HG02870 (cell line): ENCODE measurements at regions not wholly inside any gene's neighbourhood (a gene's known extent, or its start where the extent isn't known, plus 50 kb on each side); places are given as distances from the start of the nearest gene placed in this dataset.

Experiments used
- ATAC-seq: cut with Tn5 transposase; IDR thresholded peaks from one replicate; pipeline ENCODE4 v1.9.1; 2021; ENCODE audit warnings: mild to moderate bottlenecking, moderate library complexity; ENCODE audit not compliant: unreplicated experiment

DNA sequence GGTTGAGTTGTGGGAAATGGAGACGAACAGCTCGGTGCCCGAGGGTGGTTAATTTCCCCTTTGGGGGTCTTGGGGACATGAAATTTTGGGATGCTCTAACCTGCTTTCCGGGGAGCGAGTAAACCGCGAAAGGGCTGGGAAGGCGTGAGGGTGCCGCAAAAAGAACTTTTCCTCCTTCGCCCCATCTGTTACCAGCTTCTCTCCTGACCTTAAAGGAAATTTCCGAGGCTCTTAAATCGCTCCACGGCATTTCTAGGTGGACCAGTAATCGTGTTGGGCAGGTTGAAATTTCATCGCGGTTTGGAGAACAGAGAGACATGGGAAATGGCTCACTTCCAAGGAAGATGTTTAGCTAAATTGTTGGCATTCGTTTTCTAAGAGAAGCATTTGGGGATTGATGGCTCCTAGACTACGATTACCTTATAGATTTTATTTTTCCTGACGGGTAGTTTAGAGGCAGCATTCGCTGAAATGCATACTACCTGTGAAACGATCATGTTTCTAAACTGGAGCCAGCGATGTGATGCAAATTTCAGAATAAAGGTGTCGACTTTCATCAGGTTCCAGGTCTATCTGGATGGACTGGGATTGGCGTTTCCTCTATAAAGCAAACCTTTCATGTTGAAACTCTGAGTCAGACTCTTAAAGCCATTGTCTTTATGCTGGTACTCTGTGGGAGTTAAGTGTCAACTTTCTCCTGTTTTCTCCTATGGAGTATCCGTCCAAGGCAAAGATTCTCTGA lies 414.5 kb downstream of the PCNX1 start:
- no peak for ATAC-seq

- no peak for ATAC-seq
Observed at GRCh38 chr14:71322655-71323250, 415.5 kb downstream of the PCNX1 start.

GRCh38 chr14:71324767-71325272 lies 417.6 kb downstream of the PCNX1 start:
- ATAC-seq, result no peak

DNA sequence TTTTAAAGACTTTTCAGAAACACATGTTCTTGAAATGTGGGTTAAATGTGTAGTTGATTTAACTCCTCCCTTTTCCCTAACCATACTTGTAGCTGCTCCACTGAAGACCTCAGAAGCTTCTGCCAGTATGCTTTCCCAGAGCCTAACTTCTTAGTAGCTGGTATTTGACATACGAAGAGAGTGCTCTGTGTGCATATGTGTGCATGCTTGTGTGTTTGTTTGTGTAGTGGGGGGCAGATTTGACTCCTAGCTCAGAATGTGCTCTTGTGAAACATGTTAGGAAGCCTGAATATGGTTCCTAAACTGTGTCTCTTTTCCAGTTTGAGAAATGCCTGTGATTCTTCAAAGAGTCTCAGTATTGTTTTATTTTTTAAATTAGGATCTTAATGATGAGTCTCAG lies 420.4 kb downstream of the PCNX1 start:
- no peak for ATAC-seq

DNA sequence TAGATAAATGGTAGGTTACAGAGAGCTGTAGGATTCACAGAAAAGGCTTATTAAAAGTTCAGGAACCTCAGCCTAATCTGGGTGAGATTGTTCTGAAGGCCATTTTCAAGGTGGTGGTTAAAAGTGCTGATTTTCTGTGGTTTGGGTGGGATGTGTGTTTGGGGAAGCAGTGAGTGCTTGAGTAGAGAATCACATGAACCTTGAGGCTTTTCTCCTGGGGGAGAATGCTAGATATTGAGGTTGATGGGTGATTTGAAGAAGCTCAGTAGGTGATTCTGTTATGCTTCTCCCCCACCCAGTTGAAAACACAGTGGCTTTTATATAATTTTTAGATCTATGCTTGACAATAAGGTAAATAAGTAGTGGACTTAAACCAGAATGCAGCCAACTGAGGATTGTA lies 420.9 kb downstream of the PCNX1 start:
- ATAC-seq, result no peak

DNA sequence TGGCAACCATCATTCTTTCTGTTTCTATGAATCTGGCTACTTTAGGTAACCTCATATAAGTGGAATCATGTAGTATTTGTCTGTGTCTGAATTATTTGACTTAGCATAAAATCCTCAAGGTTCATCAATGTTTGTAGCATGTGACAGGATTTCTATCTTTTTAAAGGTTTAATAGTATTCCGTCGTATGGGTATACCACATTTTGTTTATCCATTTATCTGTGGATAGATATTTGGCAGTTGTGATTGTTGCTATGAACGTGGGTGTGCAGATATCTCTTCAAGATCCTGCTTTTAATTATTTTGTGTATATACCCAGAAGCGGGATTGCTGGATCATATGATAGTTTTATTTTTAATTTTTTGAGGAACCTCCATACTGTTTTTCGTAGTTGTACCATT lies 421.7 kb downstream of the PCNX1 start:
- ATAC-seq, result no peak

DNA sequence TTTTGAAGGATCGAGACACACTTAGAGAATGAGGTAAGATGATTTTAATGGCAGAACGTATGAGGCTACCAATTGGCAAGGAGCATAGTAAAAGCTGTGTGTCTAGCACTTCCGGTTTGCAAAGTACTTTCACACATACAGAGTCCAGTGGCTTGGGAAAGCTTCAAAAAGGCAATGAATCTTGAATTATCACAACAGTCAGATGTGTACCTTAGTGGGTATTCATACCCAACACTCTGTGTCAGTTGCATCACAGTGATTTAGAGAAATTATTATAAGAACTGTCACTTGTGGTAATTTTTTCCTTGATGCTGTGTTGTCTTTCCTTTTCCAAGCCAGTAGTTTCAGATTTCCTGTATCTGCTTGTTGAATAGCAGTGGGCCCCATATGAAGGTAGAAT lies 424.1 kb downstream of the PCNX1 start:
- ATAC-seq, result no peak

DNA sequence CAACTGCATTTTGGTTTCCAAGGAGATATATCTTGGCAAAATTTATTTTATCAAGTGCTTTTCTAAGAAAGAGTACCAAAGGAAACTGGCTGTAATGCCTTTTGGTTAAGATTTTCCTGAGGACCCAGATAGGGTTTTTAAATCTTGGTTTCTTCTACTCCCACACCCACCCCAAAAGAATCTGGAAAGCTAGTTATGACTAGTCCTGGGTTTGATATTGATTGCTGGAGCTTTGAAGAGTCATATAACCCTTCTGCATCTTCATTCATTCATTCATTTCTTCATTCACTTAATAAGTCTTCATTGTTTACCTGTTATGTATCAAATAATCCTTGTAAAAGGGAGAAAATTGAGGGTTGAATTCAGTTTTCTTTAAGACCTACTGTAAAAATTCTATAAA lies 425.2 kb downstream of the PCNX1 start:
- ATAC-seq, result no peak

DNA sequence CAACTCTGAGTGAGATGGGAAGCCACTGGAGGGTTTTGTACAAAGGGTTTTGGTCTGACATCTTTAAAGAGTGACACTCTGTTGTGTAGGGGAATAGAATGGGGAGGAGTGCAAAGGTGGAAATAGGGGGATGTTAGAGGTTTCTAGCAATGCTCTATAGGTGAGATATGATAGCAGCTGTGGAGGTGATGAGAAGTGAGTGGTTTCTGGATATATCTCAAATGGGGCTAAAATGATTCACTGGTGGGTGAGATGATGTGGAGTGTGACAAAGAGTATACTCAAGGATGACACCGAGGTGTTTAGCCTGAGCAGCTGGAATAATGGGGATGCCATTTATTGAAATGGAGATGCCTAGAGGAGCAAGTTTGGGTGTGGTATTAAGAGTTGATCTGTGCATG lies 426.4 kb downstream of the PCNX1 start:
- ATAC-seq, result peak; percentile 61

DNA sequence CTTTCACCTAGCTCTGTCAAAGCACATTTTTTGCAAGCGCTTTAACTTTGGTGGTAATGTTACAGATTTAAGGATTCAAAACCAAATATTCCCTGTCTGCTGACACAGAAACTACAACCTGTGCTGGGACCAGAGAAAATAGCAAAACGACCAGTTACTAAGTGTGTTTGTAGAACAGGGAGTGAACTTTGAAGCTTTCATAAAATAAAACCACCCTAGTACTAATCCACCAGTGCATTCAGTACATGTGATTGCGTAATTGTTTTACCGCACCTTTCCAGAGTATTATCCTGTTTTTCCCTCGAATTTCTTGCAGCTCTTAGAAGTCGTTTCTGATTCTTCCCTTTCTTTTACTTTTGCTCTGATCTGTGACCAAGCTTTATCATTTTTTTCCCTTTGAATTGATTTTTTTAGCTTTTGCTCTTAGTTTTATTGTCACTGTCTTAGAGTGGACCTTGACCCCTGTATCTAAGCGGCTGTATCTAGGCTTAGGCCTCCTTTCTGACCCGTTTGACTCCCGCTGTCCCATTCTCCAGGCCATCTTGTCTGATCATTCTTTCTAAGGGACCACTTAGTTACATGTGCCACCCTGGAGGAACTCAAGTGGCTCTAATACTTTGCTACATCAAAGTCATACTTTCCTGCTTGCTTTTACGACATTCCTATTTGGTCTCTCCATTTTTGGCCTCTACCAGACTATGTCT lies 429.4 kb downstream of the PCNX1 start:
- ATAC-seq, result no peak

DNA sequence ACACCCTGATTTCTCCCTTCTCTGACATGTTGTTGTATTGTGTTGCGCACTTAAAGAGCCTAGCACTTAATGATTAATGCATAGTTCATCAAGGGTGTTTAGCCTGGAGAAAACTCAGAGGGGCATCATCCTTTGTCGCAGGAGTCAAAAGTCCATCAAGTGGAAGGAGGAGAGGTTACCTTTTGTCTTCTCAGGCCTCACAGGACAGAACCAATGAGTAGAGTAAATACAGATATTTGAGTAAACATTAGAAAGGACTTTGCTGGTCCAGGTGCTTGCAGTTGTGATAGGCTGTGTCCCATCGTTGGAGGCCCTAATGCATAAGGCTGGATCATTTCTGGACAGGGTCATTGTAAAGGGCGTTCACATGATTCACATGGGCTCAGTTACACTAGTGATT lies 430.9 kb downstream of the PCNX1 start:
- no peak for ATAC-seq

GRCh38 chr14:71339650-71340415 lies 432.6 kb downstream of the PCNX1 start:
- no peak for ATAC-seq

- ATAC-seq, result no peak
Observed at GRCh38 chr14:71341156-71341555, 433.9 kb downstream of the PCNX1 start.

DNA sequence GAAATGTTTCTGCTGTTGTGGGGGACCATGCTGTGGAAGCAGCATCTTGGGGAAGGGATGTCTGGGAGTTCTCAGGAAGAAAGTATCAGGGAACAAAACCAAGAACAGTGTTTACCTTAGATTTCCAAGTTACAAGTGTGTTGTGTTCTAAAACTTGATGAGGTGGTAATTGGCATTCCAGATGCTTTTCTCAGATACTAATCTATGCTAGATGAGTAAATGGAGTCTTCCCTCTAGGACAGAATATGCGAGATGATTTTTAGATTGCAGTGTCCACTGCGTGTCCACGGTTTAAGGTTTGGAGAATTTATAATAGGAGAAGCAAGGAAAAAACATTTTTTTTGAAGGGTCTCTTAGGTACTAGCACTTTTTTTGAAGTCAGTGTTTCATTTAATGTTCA lies 436.5 kb downstream of the PCNX1 start:
- ATAC-seq, result no peak

GRCh38 chr14:71344506-71344905 lies 437.2 kb downstream of the PCNX1 start:
- no peak for ATAC-seq

- no peak for ATAC-seq
Observed at GRCh38 chr14:71346685-71347084, 439.4 kb downstream of the PCNX1 start.

- ATAC-seq, result no peak
Observed at GRCh38 chr14:71348394-71348793, 441.1 kb downstream of the PCNX1 start.

DNA sequence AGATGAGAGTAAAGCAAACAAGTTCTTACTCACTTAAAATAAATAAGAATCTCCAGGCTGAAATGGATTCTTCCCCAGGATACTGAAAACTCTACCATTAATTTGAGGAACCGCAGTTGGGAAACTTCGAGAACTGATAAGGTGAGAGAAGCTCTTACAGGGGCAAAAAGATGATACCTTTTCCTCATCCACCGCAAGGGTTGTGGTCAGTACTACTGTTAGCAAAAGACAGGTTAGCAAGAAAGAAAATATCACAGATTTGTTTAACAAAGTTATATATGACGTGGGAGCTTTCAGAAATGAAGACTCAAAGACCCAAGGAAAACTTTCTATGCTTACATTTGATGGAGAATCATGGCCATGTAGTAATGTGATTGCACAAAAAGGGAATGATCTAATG lies 441.6 kb downstream of the PCNX1 start:
- ATAC-seq, result no peak

- no peak for ATAC-seq
Observed at GRCh38 chr14:71354142-71354541, 446.9 kb downstream of the PCNX1 start.

GRCh38 chr14:71354801-71355200 lies 447.5 kb downstream of the PCNX1 start:
- ATAC-seq, result no peak
